NCI-H2107 treated with DMSO at 0.1 percent for 48 hours (cell line): ENCODE measurements at regions not wholly inside any gene's neighbourhood (a gene's known extent, or its start where the extent isn't known, plus 50 kb on each side); places are given as distances from the start of the nearest gene placed in this dataset.

ENCODE experiments used
- DNase-seq: peaks from one replicate; lab custom pipeline; 2025; ENCODE audit not compliant: unreplicated experiment; lab: John Stamatoyannopoulos, UW

- no peak for DNase-seq
These were observed 352.2 kb downstream of the FSCB start for GRCh38 chr14:44154874-44155273.

- DNase-seq = no peak
These were observed 352.6 kb downstream of the FSCB start for GRCh38 chr14:44154446-44154845.

- DNase-seq = no peak
These were observed 355.8 kb downstream of the FSCB start for GRCh38 chr14:44151130-44151820.

- peak; percentile 42 for DNase-seq
These were observed 357.5 kb downstream of the FSCB start for GRCh38 chr14:44149597-44149996.

- DNase-seq = no peak
These were observed 365.1 kb downstream of the FSCB start for GRCh38 chr14:44142006-44142405.

- DNase-seq = no peak
These were observed 371.1 kb downstream of the FSCB start for GRCh38 chr14:44135972-44136371.

GRCh38 chr14:44131861-44132260 is 375.2 kb downstream of the FSCB start:
- no peak for DNase-seq

- no peak for DNase-seq
These were observed 393.0 kb downstream of the FSCB start for GRCh38 chr14:44113769-44114730.

- no peak for DNase-seq
These were observed 394.2 kb downstream of the FSCB start for GRCh38 chr14:44112774-44113460.

- DNase-seq = no peak
These were observed 398.0 kb downstream of the FSCB start for GRCh38 chr14:44109036-44109435.

- DNase-seq = no peak
These were observed 398.5 kb downstream of the FSCB start for GRCh38 chr14:44108601-44109000.

- DNase-seq = no peak
These were observed 399.9 kb downstream of the FSCB start for GRCh38 chr14:44107156-44107555.

GRCh38 chr14:44099743-44100488 is 407.2 kb downstream of the FSCB start:
- DNase-seq = no peak

- DNase-seq = no peak
These were observed 425.9 kb downstream of the FSCB start for GRCh38 chr14:44081146-44081545.

- DNase-seq = no peak
These were observed 437.0 kb downstream of the FSCB start for GRCh38 chr14:44070046-44070445.

GRCh38 chr14:44053422-44053821 is 453.7 kb downstream of the FSCB start:
- DNase-seq = no peak

GRCh38 chr14:44041700-44042099 is 465.4 kb downstream of the FSCB start:
- no peak for DNase-seq

- DNase-seq = no peak
These were observed 466.5 kb downstream of the FSCB start for GRCh38 chr14:44040561-44040960.

- no peak for DNase-seq
These were observed 470.8 kb downstream of the FSCB start for GRCh38 chr14:44036248-44036647.

- no peak for DNase-seq
These were observed 471.4 kb downstream of the FSCB start for GRCh38 chr14:44035707-44036106.

- no peak for DNase-seq
These were observed 476.2 kb downstream of the FSCB start for GRCh38 chr14:44030831-44031383.
